Body of pancreas (tissue), 4 donors: ENCODE measurements at regions not wholly inside any gene's neighbourhood (a gene's known extent, or its start where the extent isn't known, plus 50 kb on each side); places are given as distances from the start of the nearest gene placed in this dataset.

Experiments
- POLR2A ChIP-seq, 3 donors: fragments of 450-650 bp; IDR thresholded peaks; one replicate each; pipeline ENCODE4 v1.6.1; 2016; ENCODE audit warnings: antibody characterized with exemption in 3 of 3, mild to moderate bottlenecking in 2 of 3
- TF ChIP-seq, protein P1 (sequence below), 7 experiments: fragments of 450-650 bp in 4 of 7; fragments of 200-600 bp in 3 of 7; sonication (generic) in 3 of 7; IDR thresholded peaks; one replicate each; pipeline ENCODE4 v1.5.1; 2016 to 2019; ENCODE audit warnings: antibody characterized with exemption in 7 of 7

DNA sequence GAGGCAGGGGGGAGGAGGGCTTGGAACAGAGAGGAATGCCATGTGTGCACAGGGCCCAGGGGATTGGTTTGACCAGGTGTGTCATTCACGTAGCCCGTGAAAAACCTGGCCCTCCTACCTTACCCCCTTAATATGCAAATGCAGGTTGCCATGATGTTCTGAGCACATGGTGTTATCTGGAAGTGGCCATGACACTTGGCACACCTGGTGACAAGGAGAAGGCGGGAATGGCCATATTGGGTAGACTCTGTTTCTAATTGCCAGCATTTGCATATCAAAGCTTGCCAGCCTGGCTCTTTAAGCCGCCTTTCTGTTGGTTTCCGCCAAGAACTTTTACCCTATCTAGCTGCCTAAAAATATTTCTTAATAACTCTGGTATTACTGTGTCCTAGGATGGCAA lies 202.1 kb upstream of the DPH6 start:
- TF ChIP-seq, protein P1, sequence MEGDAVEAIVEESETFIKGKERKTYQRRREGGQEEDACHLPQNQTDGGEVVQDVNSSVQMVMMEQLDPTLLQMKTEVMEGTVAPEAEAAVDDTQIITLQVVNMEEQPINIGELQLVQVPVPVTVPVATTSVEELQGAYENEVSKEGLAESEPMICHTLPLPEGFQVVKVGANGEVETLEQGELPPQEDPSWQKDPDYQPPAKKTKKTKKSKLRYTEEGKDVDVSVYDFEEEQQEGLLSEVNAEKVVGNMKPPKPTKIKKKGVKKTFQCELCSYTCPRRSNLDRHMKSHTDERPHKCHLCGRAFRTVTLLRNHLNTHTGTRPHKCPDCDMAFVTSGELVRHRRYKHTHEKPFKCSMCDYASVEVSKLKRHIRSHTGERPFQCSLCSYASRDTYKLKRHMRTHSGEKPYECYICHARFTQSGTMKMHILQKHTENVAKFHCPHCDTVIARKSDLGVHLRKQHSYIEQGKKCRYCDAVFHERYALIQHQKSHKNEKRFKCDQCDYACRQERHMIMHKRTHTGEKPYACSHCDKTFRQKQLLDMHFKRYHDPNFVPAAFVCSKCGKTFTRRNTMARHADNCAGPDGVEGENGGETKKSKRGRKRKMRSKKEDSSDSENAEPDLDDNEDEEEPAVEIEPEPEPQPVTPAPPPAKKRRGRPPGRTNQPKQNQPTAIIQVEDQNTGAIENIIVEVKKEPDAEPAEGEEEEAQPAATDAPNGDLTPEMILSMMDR (IDR thresholded peaks at IDR 0.05), result no peak
- TF ChIP-seq POLR2A (IDR thresholded peaks at IDR 0.05), result no peak
